ENCODE measurements at regions not wholly inside any gene's neighbourhood (a gene's known extent, or its start where the extent isn't known, plus 50 kb on each side); places are given as distances from the start of the nearest gene placed in this dataset.

GRCh38 chr11:81946831-81947230, 786.8 kb downstream of the FAM181B start:
- TF ChIP-seq, protein P1, sequence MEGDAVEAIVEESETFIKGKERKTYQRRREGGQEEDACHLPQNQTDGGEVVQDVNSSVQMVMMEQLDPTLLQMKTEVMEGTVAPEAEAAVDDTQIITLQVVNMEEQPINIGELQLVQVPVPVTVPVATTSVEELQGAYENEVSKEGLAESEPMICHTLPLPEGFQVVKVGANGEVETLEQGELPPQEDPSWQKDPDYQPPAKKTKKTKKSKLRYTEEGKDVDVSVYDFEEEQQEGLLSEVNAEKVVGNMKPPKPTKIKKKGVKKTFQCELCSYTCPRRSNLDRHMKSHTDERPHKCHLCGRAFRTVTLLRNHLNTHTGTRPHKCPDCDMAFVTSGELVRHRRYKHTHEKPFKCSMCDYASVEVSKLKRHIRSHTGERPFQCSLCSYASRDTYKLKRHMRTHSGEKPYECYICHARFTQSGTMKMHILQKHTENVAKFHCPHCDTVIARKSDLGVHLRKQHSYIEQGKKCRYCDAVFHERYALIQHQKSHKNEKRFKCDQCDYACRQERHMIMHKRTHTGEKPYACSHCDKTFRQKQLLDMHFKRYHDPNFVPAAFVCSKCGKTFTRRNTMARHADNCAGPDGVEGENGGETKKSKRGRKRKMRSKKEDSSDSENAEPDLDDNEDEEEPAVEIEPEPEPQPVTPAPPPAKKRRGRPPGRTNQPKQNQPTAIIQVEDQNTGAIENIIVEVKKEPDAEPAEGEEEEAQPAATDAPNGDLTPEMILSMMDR (IDR thresholded peaks at IDR 0.05; ENCODE audit: low read depth, low read length, missing input control), result no peak
- TF ChIP-seq NR2F2 (IDR thresholded peaks at IDR 0.05) (no peak), SP1 (IDR thresholded peaks at IDR 0.05) (no peak), RXRA (IDR thresholded peaks at IDR 0.05) (no peak), JUND (IDR thresholded peaks at IDR 0.05) (no peak), MAX (IDR thresholded peaks at IDR 0.05) (no peak)

All from liver (tissue), 3 donors.